ENCODE measurements at regions not wholly inside any gene's neighbourhood (a gene's known extent, or its start where the extent isn't known, plus 50 kb on each side); places are given as distances from the start of the nearest gene placed in this dataset.

- POLR2A ChIA-PET, result no interaction called here
These were observed 1001.6 kb upstream of the IGFBP7 start for GRCh38 chr4:58111818-58112217.

GRCh38 chr4:58093352-58093751 is 983.2 kb upstream of the IGFBP7 start:
- dilution Hi-C loops (cut with MboI; ENCODE audit: extremely low pct_ligation_motif_present, low sequenced_read_pairs), result no loop called here
- ChIA-PET POLR2A (no interaction called here), CTCF (no interaction called here)

More at GRCh38 chr4:58111818-58112217, 1001.6 kb upstream of the IGFBP7 start:
- dilution Hi-C loops (cut with MboI; ENCODE audit: extremely low pct_ligation_motif_present, low sequenced_read_pairs), result no loop called here
- Histone ChIP-seq H3K9me3 (replicated peaks; ENCODE audit: control insufficient read depth, insufficient read depth, low read length) (no peaks in the 10 kb centered on the region), H3K27me3 (ENCODE audit: control insufficient read depth in 2 of 2, insufficient read depth in 2 of 2, low read length in 2 of 2) (no peaks in the 10 kb centered on the region), H3K9ac (replicated peaks; ENCODE audit: extremely low read depth, insufficient read depth, low read length) (no peak overlapping the region), H3K4me1 (ENCODE audit: control insufficient read depth, extremely low read depth, insufficient read depth, low read length) (no peaks in the 10 kb centered on the region), H3K27ac (ENCODE audit: insufficient read depth, low read depth, low read length) (no peak overlapping the region), H3K4me3 (replicated peaks in 1 of 3; ENCODE audit: insufficient read depth in 1 of 3, low read depth in 1 of 3, low read length in 3 of 3) (no peak overlapping the region), H3K4me2 (ENCODE audit: insufficient read depth, low read length) (no peak overlapping the region), H4K20me1 (replicated peaks; ENCODE audit: control insufficient read depth, extremely low read depth, insufficient read depth, low read length) (no peaks in the 10 kb centered on the region), H3K36me3 (ENCODE audit: control insufficient read depth in 2 of 2, extremely low read depth in 1 of 2, insufficient read depth in 2 of 2, low read length in 2 of 2) (no peaks in the 10 kb centered on the region), H3K9me1 (replicated peaks; ENCODE audit: control insufficient read depth, extremely low read depth, insufficient read depth, low read length) (no peaks in the 10 kb centered on the region), H2AFZ (ENCODE audit: low read depth, low read length) (no peak overlapping the region), H3K79me2 (ENCODE audit: control insufficient read depth, insufficient read depth, low read length) (no peaks in the 10 kb centered on the region)
- no peak for DNase-seq (ENCODE audit: low read depth, low spot score)
- FAIRE-seq, result no peak
- BruUV-seq (replicated peaks), result no TSS peak
- intact Hi-C loops (cut with micrococcal nuclease), result no loop called here
- TF ChIP-seq, protein P1, sequence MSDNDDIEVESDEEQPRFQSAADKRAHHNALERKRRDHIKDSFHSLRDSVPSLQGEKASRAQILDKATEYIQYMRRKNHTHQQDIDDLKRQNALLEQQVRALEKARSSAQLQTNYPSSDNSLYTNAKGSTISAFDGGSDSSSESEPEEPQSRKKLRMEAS (IDR thresholded peaks at IDR 0.05; ENCODE audit: insufficient read depth, insufficient read length), result no peak
- TF ChIP-seq POLR2A (IDR thresholded peaks at IDR 0.05; ENCODE audit: low read depth, low read length), result no peak
- no peak for TF ChIP-seq EZH2 (IDR thresholded peaks at IDR 0.05; ENCODE audit: borderline replicate concordance, low read depth, low read length, severe bottlenecking)
- TF ChIP-seq JUN (IDR thresholded peaks at IDR 0.05; ENCODE audit: borderline replicate concordance, insufficient read depth, insufficient read length, low read depth), result no peak
- TF ChIP-seq FOS (IDR thresholded peaks at IDR 0.05; ENCODE audit: borderline replicate concordance, insufficient read depth, low read length), result no peak
- TF ChIP-seq GATA2 (IDR thresholded peaks at IDR 0.05; ENCODE audit: insufficient read depth, insufficient read length, low read depth, low read length), result no peak
- no peak for TF ChIP-seq MYC (IDR thresholded peaks at IDR 0.05; ENCODE audit: low read depth, low read length)
- CTCF ChIA-PET, result no interaction called here

More at GRCh38 chr4:58093352-58093751, 983.2 kb upstream of the IGFBP7 start:
- Histone ChIP-seq H3K79me2 (ENCODE audit: control insufficient read depth, insufficient read depth, low read length) (no peaks in the 10 kb centered on the region), H3K4me3 (replicated peaks in 1 of 3; ENCODE audit: insufficient read depth in 1 of 3, low read depth in 1 of 3, low read length in 3 of 3) (no peak overlapping the region), H3K9me3 (replicated peaks; ENCODE audit: control insufficient read depth, insufficient read depth, low read length) (no peaks in the 10 kb centered on the region), H3K36me3 (ENCODE audit: control insufficient read depth in 2 of 2, extremely low read depth in 1 of 2, insufficient read depth in 2 of 2, low read length in 2 of 2) (no peaks in the 10 kb centered on the region), H3K9ac (replicated peaks; ENCODE audit: extremely low read depth, insufficient read depth, low read length) (no peak overlapping the region), H3K27me3 (ENCODE audit: control insufficient read depth in 2 of 2, insufficient read depth in 2 of 2, low read length in 2 of 2) (no peaks in the 10 kb centered on the region), H3K9me1 (replicated peaks; ENCODE audit: control insufficient read depth, extremely low read depth, insufficient read depth, low read length) (no peaks in the 10 kb centered on the region), H3K4me2 (ENCODE audit: insufficient read depth, low read length) (no peak overlapping the region), H3K4me1 (ENCODE audit: control insufficient read depth, extremely low read depth, insufficient read depth, low read length) (no peaks in the 10 kb centered on the region), H2AFZ (ENCODE audit: low read depth, low read length) (no peak overlapping the region), H3K27ac (ENCODE audit: insufficient read depth, low read depth, low read length) (no peak overlapping the region), H4K20me1 (replicated peaks; ENCODE audit: control insufficient read depth, extremely low read depth, insufficient read depth, low read length) (no peaks in the 10 kb centered on the region)
- intact Hi-C loops (cut with micrococcal nuclease), result no loop called here
- TF ChIP-seq POLR2AphosphoS5 (IDR thresholded peaks at IDR 0.05; ENCODE audit: insufficient read depth, low read depth, low read length) (no peak), POLR2A (IDR thresholded peaks at IDR 0.05; ENCODE audit: low read depth, low read length) (no peak), EZH2 (IDR thresholded peaks at IDR 0.05; ENCODE audit: borderline replicate concordance, low read depth, low read length, severe bottlenecking) (no peak), JUN (IDR thresholded peaks at IDR 0.05; ENCODE audit: borderline replicate concordance, insufficient read depth, insufficient read length, low read depth) (no peak), GATA2 (IDR thresholded peaks at IDR 0.05; ENCODE audit: insufficient read depth, insufficient read length, low read depth, low read length) (no peak), FOS (IDR thresholded peaks at IDR 0.05; ENCODE audit: borderline replicate concordance, insufficient read depth, low read length) (no peak), MYC (IDR thresholded peaks at IDR 0.05; ENCODE audit: low read depth, low read length) (no peak)
- TF ChIP-seq, protein P1 (IDR thresholded peaks at IDR 0.05; ENCODE audit: insufficient read depth, insufficient read length), result no peak
- TF ChIP-seq, protein P2, sequence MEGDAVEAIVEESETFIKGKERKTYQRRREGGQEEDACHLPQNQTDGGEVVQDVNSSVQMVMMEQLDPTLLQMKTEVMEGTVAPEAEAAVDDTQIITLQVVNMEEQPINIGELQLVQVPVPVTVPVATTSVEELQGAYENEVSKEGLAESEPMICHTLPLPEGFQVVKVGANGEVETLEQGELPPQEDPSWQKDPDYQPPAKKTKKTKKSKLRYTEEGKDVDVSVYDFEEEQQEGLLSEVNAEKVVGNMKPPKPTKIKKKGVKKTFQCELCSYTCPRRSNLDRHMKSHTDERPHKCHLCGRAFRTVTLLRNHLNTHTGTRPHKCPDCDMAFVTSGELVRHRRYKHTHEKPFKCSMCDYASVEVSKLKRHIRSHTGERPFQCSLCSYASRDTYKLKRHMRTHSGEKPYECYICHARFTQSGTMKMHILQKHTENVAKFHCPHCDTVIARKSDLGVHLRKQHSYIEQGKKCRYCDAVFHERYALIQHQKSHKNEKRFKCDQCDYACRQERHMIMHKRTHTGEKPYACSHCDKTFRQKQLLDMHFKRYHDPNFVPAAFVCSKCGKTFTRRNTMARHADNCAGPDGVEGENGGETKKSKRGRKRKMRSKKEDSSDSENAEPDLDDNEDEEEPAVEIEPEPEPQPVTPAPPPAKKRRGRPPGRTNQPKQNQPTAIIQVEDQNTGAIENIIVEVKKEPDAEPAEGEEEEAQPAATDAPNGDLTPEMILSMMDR (IDR thresholded peaks at IDR 0.05; ENCODE audit: extremely low read depth in 1 of 2, insufficient read depth in 1 of 2, low read depth in 1 of 2, low read length in 2 of 2), result no peak
- no peak for DNase-seq (ENCODE audit: low read depth, low spot score)
- BruUV-seq (replicated peaks), result no TSS peak
- no peak for FAIRE-seq

All from endothelial cell of umbilical vein (primary cell).